ENCODE measurements at regions not wholly inside any gene's neighbourhood (a gene's known extent, or its start where the extent isn't known, plus 50 kb on each side); places are given as distances from the start of the nearest gene placed in this dataset.
"Not testable (repeated sequence)": the region's sequence is repeated elsewhere in the genome, so short reads cannot be mapped to it uniquely, and the experiment has no call there.

- no peaks in the 10 kb centered on the region for H3K36me3 ChIP-seq (ENCODE audit: control insufficient read depth, insufficient read depth, low read length)
- no peak overlapping the region for H3K4me3 ChIP-seq (ENCODE audit: low read depth, low read length)
- no peaks in the 10 kb centered on the region for H3K9me3 ChIP-seq (ENCODE audit: control insufficient read depth, insufficient read depth, low read length)
- no peaks in the 10 kb centered on the region for H3K4me1 ChIP-seq (ENCODE audit: control insufficient read depth, insufficient read depth, low read length)
- H3K9ac ChIP-seq (ENCODE audit: low read depth, low read length): no peak overlapping the region
- no peaks in the 10 kb centered on the region for H3K27me3 ChIP-seq (ENCODE audit: control insufficient read depth, insufficient read depth, low read length)
These were observed 337.1 kb upstream of the GLI3 start for GRCh38 chr7:42573881-42574672.

GRCh38 chr7:42572561-42572960 lies 335.6 kb upstream of the GLI3 start:
- H3K9me3 ChIP-seq (ENCODE audit: control insufficient read depth, insufficient read depth, low read length): no peaks in the 10 kb centered on the region
- no peaks in the 10 kb centered on the region for H3K4me1 ChIP-seq (ENCODE audit: control insufficient read depth, insufficient read depth, low read length)
- no peaks in the 10 kb centered on the region for H3K36me3 ChIP-seq (ENCODE audit: control insufficient read depth, insufficient read depth, low read length)
- H3K4me3 ChIP-seq (ENCODE audit: low read depth, low read length): no peak overlapping the region
- H3K27me3 ChIP-seq (ENCODE audit: control insufficient read depth, insufficient read depth, low read length): no peaks in the 10 kb centered on the region
- H3K9ac ChIP-seq (ENCODE audit: low read depth, low read length): no peak overlapping the region

- no peak overlapping the region for H3K9ac ChIP-seq (ENCODE audit: low read depth, low read length)
- no peaks in the 10 kb centered on the region for H3K4me1 ChIP-seq (ENCODE audit: control insufficient read depth, insufficient read depth, low read length)
- H3K4me3 ChIP-seq (ENCODE audit: low read depth, low read length): no peak overlapping the region
- H3K9me3 ChIP-seq (ENCODE audit: control insufficient read depth, insufficient read depth, low read length): no peaks in the 10 kb centered on the region
- H3K27me3 ChIP-seq (ENCODE audit: control insufficient read depth, insufficient read depth, low read length): no peaks in the 10 kb centered on the region
- H3K36me3 ChIP-seq (ENCODE audit: control insufficient read depth, insufficient read depth, low read length): no peaks in the 10 kb centered on the region
These were observed 335.0 kb upstream of the GLI3 start for GRCh38 chr7:42572056-42572455.

GRCh38 chr7:42570944-42571343 lies 333.9 kb upstream of the GLI3 start:
- H3K27me3 ChIP-seq (ENCODE audit: control insufficient read depth, insufficient read depth, low read length): no peaks in the 10 kb centered on the region
- no peak overlapping the region for H3K4me3 ChIP-seq (ENCODE audit: low read depth, low read length)
- no peak overlapping the region for H3K9ac ChIP-seq (ENCODE audit: low read depth, low read length)
- H3K4me1 ChIP-seq (ENCODE audit: control insufficient read depth, insufficient read depth, low read length): no peaks in the 10 kb centered on the region
- H3K9me3 ChIP-seq (ENCODE audit: control insufficient read depth, insufficient read depth, low read length): no peaks in the 10 kb centered on the region
- H3K36me3 ChIP-seq (ENCODE audit: control insufficient read depth, insufficient read depth, low read length): no peaks in the 10 kb centered on the region

GRCh38 chr7:42567051-42567450 lies 330.0 kb upstream of the GLI3 start:
- Histone ChIP-seq H3K4me1 (ENCODE audit: control insufficient read depth, insufficient read depth, low read length) (no peaks in the 10 kb centered on the region), H3K9me3 (ENCODE audit: control insufficient read depth, insufficient read depth, low read length) (no peaks in the 10 kb centered on the region), H3K9ac (ENCODE audit: low read depth, low read length) (no peak overlapping the region), H3K36me3 (ENCODE audit: control insufficient read depth, insufficient read depth, low read length) (no peaks in the 10 kb centered on the region), H3K27me3 (ENCODE audit: control insufficient read depth, insufficient read depth, low read length) (no peaks in the 10 kb centered on the region), H3K4me3 (ENCODE audit: low read depth, low read length) (no peak overlapping the region)

- Histone ChIP-seq H3K4me3 (ENCODE audit: low read depth, low read length) (no peak overlapping the region), H3K9ac (ENCODE audit: low read depth, low read length) (no peak overlapping the region), H3K9me3 (ENCODE audit: control insufficient read depth, insufficient read depth, low read length) (no peaks in the 10 kb centered on the region), H3K27me3 (ENCODE audit: control insufficient read depth, insufficient read depth, low read length) (no peaks in the 10 kb centered on the region), H3K36me3 (ENCODE audit: control insufficient read depth, insufficient read depth, low read length) (no peaks in the 10 kb centered on the region), H3K4me1 (ENCODE audit: control insufficient read depth, insufficient read depth, low read length) (no peaks in the 10 kb centered on the region)
These were observed 324.8 kb upstream of the GLI3 start for GRCh38 chr7:42561797-42562196.

- no peak overlapping the region for H3K4me3 ChIP-seq (ENCODE audit: low read depth, low read length)
These were observed 323.9 kb upstream of the GLI3 start for GRCh38 chr7:42560866-42561265.

GRCh38 chr7:42554932-42555331 lies 317.9 kb upstream of the GLI3 start:
- H3K9ac ChIP-seq (ENCODE audit: low read depth, low read length); H3K9me3 ChIP-seq (ENCODE audit: control insufficient read depth, insufficient read depth, low read length); H3K4me1 ChIP-seq (ENCODE audit: control insufficient read depth, insufficient read depth, low read length): not testable (repeated sequence)

More at GRCh38 chr7:42560866-42561265, 323.9 kb upstream of the GLI3 start:
- no peaks in the 10 kb centered on the region for H3K9me3 ChIP-seq (ENCODE audit: control insufficient read depth, insufficient read depth, low read length)
- H3K9ac ChIP-seq (ENCODE audit: low read depth, low read length): no peak overlapping the region
- H3K36me3 ChIP-seq (ENCODE audit: control insufficient read depth, insufficient read depth, low read length): no peaks in the 10 kb centered on the region
- no peaks in the 10 kb centered on the region for H3K27me3 ChIP-seq (ENCODE audit: control insufficient read depth, insufficient read depth, low read length)
- H3K4me1 ChIP-seq (ENCODE audit: control insufficient read depth, insufficient read depth, low read length): no peaks in the 10 kb centered on the region

GRCh38 chr7:42552227-42552626 lies 315.2 kb upstream of the GLI3 start:
- Histone ChIP-seq H3K36me3 (ENCODE audit: control insufficient read depth, insufficient read depth, low read length) (no peaks in the 10 kb centered on the region), H3K4me3 (ENCODE audit: low read depth, low read length) (no peak overlapping the region), H3K27me3 (ENCODE audit: control insufficient read depth, insufficient read depth, low read length) (no peaks in the 10 kb centered on the region), H3K9ac (ENCODE audit: low read depth, low read length) (no peak overlapping the region), H3K4me1 (ENCODE audit: control insufficient read depth, insufficient read depth, low read length) (no peaks in the 10 kb centered on the region), H3K9me3 (ENCODE audit: control insufficient read depth, insufficient read depth, low read length) (peaks cover 7% of the 10 kb centered on the region)

More at GRCh38 chr7:42554932-42555331, 317.9 kb upstream of the GLI3 start:
- not testable (repeated sequence) for H3K4me3 ChIP-seq (ENCODE audit: low read depth, low read length); H3K27me3 ChIP-seq (ENCODE audit: control insufficient read depth, insufficient read depth, low read length); H3K36me3 ChIP-seq (ENCODE audit: control insufficient read depth, insufficient read depth, low read length)

GRCh38 chr7:42550706-42551470 lies 313.9 kb upstream of the GLI3 start:
- H3K9me3 ChIP-seq (ENCODE audit: control insufficient read depth, insufficient read depth, low read length): peaks cover 7% of the 10 kb centered on the region

GRCh38 chr7:42549866-42550485 lies 313.0 kb upstream of the GLI3 start:
- no peaks in the 10 kb centered on the region for H3K4me1 ChIP-seq (ENCODE audit: control insufficient read depth, insufficient read depth, low read length)
- H3K4me3 ChIP-seq (ENCODE audit: low read depth, low read length): no peak overlapping the region
- H3K9ac ChIP-seq (ENCODE audit: low read depth, low read length): no peak overlapping the region
- peaks cover 7% of the 10 kb centered on the region for H3K9me3 ChIP-seq (ENCODE audit: control insufficient read depth, insufficient read depth, low read length)
- H3K27me3 ChIP-seq (ENCODE audit: control insufficient read depth, insufficient read depth, low read length): no peaks in the 10 kb centered on the region
- no peaks in the 10 kb centered on the region for H3K36me3 ChIP-seq (ENCODE audit: control insufficient read depth, insufficient read depth, low read length)

More at GRCh38 chr7:42550706-42551470, 313.9 kb upstream of the GLI3 start:
- Histone ChIP-seq H3K4me3 (ENCODE audit: low read depth, low read length) (no peak overlapping the region), H3K9ac (ENCODE audit: low read depth, low read length) (no peak overlapping the region), H3K36me3 (ENCODE audit: control insufficient read depth, insufficient read depth, low read length) (no peaks in the 10 kb centered on the region), H3K27me3 (ENCODE audit: control insufficient read depth, insufficient read depth, low read length) (no peaks in the 10 kb centered on the region), H3K4me1 (ENCODE audit: control insufficient read depth, insufficient read depth, low read length) (no peaks in the 10 kb centered on the region)
